Mesodermal cell (in vitro differentiated cells): ENCODE measurements at regions not wholly inside any gene's neighbourhood (a gene's known extent, or its start where the extent isn't known, plus 50 kb on each side); places are given as distances from the start of the nearest gene placed in this dataset.
"Not testable (repeated sequence)": the region's sequence is repeated elsewhere in the genome, so short reads cannot be mapped to it uniquely, and the experiment has no call there.

Source experiments
- H3K27ac ChIP-seq: 2 replicates; pipeline ENCODE4 v1.7.0; 2013; ENCODE audit warnings: mild to moderate bottlenecking, low read depth, low read length, moderate library complexity; ENCODE audit not compliant: severe bottlenecking
- H3K36me3 ChIP-seq: 2 replicates; pipeline ENCODE4 v1.7.1; 2013; ENCODE audit warnings: mild to moderate bottlenecking, low read length, moderate library complexity; ENCODE audit not compliant: control insufficient read depth, insufficient read depth
- H3K4me1 ChIP-seq: one replicate; pipeline ENCODE4 v1.7.1; 2013; ENCODE audit warnings: mild to moderate bottlenecking, low read length; ENCODE audit not compliant: insufficient read depth, control insufficient read depth, poor library complexity, severe bottlenecking
- H3K4me3 ChIP-seq: 2 replicates; pipeline ENCODE4 v1.7.0; 2013; ENCODE audit warnings: low read length, control low read depth, mild to moderate bottlenecking; ENCODE audit not compliant: insufficient read depth, poor library complexity, severe bottlenecking; ENCODE audit errors: extremely low read depth
- H3K9me3 ChIP-seq: 2 replicates; pipeline ENCODE4 v1.7.1; 2013; ENCODE audit warnings: mild to moderate bottlenecking, low read length, moderate library complexity; ENCODE audit not compliant: control insufficient read depth
- WGBS, 2 experiments: methylation state at CpG; one replicate each; pipeline ENCODE4 v1.1.5; 2013; ENCODE audit warnings: missing lambda C conversion rate in 2 of 2; ENCODE audit not compliant: insufficient coverage in 2 of 2; 5-methylcytosine and 5-hydroxymethylcytosine counted together

DNA sequence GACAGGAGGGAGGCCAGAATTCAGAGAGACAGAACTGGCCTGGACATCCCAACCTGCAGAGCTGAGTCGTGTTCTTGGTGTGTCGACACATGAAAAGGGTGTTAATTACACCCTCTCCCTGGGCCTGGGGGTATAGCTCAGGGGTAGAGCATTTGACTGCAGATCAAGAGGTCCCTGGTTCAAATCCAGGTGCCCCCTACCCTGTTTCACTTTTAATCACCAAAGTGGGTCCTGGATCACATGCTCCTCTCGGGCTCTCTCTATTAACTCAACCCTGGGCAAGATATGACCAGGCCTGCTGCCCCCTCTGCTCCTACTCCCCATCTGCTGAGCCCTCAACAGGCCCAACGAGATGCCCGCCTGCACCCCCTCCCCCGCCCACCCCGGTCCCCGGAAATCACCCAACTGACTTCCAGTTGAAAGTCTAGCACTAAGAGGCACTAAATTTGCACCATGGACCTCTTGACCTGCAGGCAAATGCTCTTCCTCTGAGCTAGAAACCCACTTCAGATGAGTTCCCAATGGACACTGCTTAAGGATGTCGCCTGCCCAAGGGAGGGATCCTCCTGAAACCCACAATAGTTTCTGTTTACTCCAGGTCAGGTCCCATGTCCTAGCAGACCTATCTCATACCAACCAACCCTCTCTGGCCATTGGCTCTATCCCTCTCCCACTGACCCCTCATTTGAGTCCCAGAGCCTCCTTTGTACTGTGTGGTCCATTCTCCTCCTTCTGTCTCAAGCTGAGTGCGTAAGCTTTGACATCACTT is 137.6 kb downstream of the ZNF467 start:
- 54 to 56% methylated on average over 8 of the region's 10 CpGs for WGBS, 2 experiments
- H3K27ac ChIP-seq: no peak overlapping the region

GRCh38 chr7:149633976-149634945 is 136.7 kb upstream of the ZNF746 start:
- WGBS, 2 experiments: 73 to 80% methylated on average over 7 to 9 of the region's 13 CpGs
- no peak overlapping the region for H3K4me3 ChIP-seq
- H3K36me3 ChIP-seq: no peaks in the 10 kb centered on the region
- H3K27ac ChIP-seq: no peak overlapping the region
- H3K4me1 ChIP-seq: no peaks in the 10 kb centered on the region
- H3K9me3 ChIP-seq: no peaks in the 10 kb centered on the region

More for the DNA sequence above, 137.6 kb downstream of the ZNF467 start:
- no peaks in the 10 kb centered on the region for H3K36me3 ChIP-seq
- H3K4me3 ChIP-seq: no peak overlapping the region
- H3K9me3 ChIP-seq: no peaks in the 10 kb centered on the region
- H3K4me1 ChIP-seq: no peaks in the 10 kb centered on the region

- WGBS, 2 experiments: 86 to 91% methylated on average over 10 to 11 of the region's 11 CpGs
- H3K27ac ChIP-seq, H3K4me1 ChIP-seq, H3K9me3 ChIP-seq, H3K4me3 ChIP-seq, H3K36me3 ChIP-seq: not testable (repeated sequence)
Measured at GRCh38 chr7:149628361-149629149, 130.9 kb upstream of the ZNF746 start.

GRCh38 chr7:149627911-149628310 is 130.3 kb upstream of the ZNF746 start:
- no peaks in the 10 kb centered on the region for H3K9me3 ChIP-seq
- no peaks in the 10 kb centered on the region for H3K36me3 ChIP-seq
- no peak overlapping the region for H3K27ac ChIP-seq
- peaks cover 5% of the 10 kb centered on the region for H3K4me1 ChIP-seq
- no peak overlapping the region for H3K4me3 ChIP-seq
- 76 to 81% methylated on average over 2 of the region's 3 CpGs for WGBS, 2 experiments

GRCh38 chr7:149626972-149627371 is 129.4 kb upstream of the ZNF746 start:
- Histone ChIP-seq H3K36me3 (peaks cover 2% of the 10 kb centered on the region), H3K4me3 (no peak overlapping the region), H3K9me3 (no peaks in the 10 kb centered on the region), H3K27ac (no peak overlapping the region), H3K4me1 (peaks cover 8% of the 10 kb centered on the region)
- 71 to 74% methylated on average over 7 to 10 of the region's 10 CpGs for WGBS, 2 experiments

GRCh38 chr7:149625947-149626392 is 128.4 kb upstream of the ZNF746 start:
- H3K36me3 ChIP-seq: peaks cover 9% of the 10 kb centered on the region
- no peak overlapping the region for H3K27ac ChIP-seq
- H3K4me1 ChIP-seq: peaks cover 8% of the 10 kb centered on the region
- H3K9me3 ChIP-seq: no peaks in the 10 kb centered on the region
- WGBS, 2 experiments: 83 to 92% methylated on average over 4 of the region's 7 CpGs
- no peak overlapping the region for H3K4me3 ChIP-seq

- peaks cover 15% of the 10 kb centered on the region for H3K36me3 ChIP-seq
- peaks cover 8% of the 10 kb centered on the region for H3K4me1 ChIP-seq
- H3K27ac ChIP-seq: no peak overlapping the region
- H3K9me3 ChIP-seq: no peaks in the 10 kb centered on the region
- WGBS, 2 experiments: 35 to 37% methylated on average over 12 of the region's 17 CpGs
- H3K4me3 ChIP-seq: peak overlapping the region; percentile 85
Measured at GRCh38 chr7:149625340-149625946, 127.8 kb upstream of the ZNF746 start.

- WGBS, 2 experiments: 0% methylated on average over 59 to 88 of the region's 97 CpGs
- peaks cover 8% of the 10 kb centered on the region for H3K4me1 ChIP-seq
- peak overlapping the region; percentile 50 for H3K27ac ChIP-seq
- no peaks in the 10 kb centered on the region for H3K9me3 ChIP-seq
- H3K4me3 ChIP-seq: peak overlapping the region; percentile 85
- H3K36me3 ChIP-seq: peaks cover 22% of the 10 kb centered on the region
Measured at GRCh38 chr7:149624419-149625339, 127.1 kb upstream of the ZNF746 start.

DNA sequence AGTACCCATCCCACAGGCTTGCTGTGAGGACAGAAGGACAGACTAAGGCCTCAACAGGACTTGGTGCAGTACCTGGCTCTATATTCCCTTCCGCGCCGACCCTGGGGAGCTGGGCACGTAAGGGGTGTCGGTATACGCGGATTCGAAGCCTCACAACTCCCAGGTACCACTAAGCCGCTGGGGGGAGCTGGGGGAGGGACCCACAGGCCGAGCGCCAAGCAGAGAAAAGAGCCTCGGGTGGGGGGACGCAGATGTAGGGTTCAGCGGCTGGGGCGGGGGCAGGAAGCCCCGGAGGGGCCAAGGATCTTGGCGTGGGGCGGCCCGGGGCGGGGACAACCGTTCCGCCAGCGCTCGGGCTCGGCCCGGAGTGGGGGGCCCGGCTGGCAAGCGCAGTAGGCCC is 126.4 kb upstream of the ZNF746 start:
- WGBS, 2 experiments: 0% methylated on average over 13 to 17 of the region's 28 CpGs

More for the DNA sequence above, 126.4 kb upstream of the ZNF746 start:
- Histone ChIP-seq H3K4me3 (peak overlapping the region; percentile 85), H3K36me3 (peaks cover 29% of the 10 kb centered on the region), H3K9me3 (no peaks in the 10 kb centered on the region), H3K27ac (peak overlapping the region; percentile 49), H3K4me1 (peaks cover 8% of the 10 kb centered on the region)
